CD4-positive, alpha-beta T cell treated with Interleukin-10 for 1 hour (primary cell): ENCODE measurements at regions not wholly inside any gene's neighbourhood (a gene's known extent, or its start where the extent isn't known, plus 50 kb on each side); places are given as distances from the start of the nearest gene placed in this dataset.
"Not testable (repeated sequence)": the region's sequence is repeated elsewhere in the genome, so short reads cannot be mapped to it uniquely, and the experiment has no call there.

Experiments
- DNase-seq: peaks from one replicate; pipeline ENCODE4 v3.0.0-alpha.2; 2020

DNA sequence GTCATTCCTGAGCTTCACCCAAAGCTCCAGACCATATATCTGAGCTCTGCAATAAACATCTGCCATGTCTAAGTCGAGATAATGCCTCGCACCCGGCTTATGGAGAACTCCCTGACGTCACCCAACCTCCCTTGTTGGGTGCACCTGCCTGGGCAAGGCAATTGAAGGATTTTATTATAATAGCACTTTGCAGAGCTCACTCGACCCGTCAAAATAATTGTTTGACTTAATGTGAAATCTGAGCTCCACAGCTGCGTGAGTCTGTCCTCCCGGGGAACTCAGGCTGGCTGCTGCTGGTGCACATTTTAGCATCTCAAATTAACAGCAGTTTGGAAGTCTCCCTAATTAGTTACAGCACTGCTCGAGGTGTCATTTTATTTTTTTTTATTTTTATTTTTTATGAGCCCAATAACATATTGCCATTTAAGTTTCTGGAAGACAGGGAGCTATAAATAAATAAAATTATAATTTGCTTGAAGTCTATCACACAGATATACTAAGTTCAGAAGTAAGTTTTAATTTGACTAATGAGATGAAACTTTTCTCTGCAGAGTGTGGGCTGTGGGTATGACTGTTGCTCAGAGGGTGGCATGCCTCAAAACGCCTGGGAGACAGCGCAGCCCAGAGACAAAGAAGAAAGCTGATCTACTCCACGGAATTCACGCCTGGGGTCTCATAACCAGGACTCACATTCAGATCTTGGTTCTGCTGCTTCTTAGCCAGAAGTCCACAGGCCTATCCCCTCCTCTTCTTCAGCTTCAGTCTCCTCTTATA is 401.4 kb upstream of the C16orf82 start:
- no peak for DNase-seq

DNA sequence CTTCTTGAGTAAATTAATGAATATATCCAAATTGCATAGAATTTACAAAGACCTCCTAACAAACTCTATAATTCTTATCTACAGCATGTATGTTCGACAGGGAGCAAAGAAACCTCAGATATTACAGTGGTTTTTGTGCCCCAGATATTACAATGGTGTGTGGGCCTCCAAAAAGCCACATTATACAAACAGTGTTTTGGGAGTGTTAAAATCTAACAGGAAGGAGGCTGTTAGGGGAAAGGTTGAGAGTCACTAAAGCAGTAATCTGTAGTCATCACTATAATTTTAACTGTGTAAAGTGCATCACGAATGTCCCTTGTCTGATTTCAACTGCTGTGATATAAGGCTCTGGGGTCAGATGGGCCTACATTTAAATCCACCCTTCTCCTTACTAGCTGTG is 400.2 kb upstream of the C16orf82 start:
- DNase-seq, result no peak

DNA sequence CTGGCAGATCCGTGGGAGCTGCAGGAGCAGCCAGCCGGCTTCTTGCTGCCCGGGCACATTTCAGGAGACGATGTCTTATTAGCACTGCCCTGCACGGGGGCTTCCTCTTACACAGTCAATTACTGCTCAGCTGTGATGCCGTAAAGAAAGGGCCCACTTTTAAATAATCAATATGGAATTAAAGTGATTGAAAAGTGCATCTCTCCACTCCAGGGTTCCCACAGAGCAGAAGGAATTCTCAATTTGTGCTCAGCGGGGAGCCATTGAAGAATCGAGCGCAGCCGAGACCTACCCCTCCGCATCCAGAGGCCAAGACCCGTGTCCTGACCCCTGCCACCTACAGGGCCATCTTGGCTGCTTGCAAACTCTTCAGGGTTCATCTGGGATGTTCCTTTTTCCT is 399.4 kb upstream of the C16orf82 start:
- DNase-seq, result no peak

DNA sequence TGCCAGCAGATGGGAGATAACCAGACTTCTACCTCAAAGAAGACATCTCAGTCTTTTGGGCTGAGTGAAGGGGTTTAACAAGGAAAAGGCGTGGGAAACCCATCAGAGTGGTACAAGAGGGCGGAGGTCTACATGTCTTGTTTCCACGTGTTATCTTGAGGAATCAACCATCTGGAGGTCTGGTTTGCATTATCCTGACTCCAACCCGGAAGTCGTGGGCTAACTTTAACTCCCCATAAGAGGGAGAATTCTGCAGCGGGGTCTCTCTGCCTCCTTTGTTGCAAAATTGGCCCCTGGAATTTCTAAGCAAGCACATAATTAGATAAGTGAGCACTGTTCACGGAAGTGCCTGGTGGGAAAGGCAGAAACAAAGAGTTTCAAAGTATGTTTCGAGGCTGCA is 398.7 kb upstream of the C16orf82 start:
- no peak for DNase-seq

DNA sequence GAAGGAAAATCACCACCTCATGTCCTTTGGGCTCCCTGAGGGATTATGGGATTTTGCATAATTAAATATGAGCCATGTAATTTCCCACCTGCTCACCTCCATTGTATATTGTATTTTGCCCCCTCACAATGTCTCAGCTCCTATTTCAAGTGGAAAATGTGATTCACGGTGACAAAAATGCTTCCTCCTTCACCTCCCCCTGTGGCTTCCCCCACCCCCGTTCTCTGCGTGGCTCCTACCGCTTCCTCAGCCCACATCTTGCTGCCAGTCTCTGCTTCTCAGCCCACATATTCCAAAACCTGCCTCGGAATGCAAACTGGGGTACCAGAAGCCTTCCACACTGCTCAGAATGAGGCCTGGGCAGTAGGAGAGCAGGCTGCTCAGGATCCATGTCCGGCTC is 394.5 kb upstream of the C16orf82 start:
- no peak for DNase-seq

DNA sequence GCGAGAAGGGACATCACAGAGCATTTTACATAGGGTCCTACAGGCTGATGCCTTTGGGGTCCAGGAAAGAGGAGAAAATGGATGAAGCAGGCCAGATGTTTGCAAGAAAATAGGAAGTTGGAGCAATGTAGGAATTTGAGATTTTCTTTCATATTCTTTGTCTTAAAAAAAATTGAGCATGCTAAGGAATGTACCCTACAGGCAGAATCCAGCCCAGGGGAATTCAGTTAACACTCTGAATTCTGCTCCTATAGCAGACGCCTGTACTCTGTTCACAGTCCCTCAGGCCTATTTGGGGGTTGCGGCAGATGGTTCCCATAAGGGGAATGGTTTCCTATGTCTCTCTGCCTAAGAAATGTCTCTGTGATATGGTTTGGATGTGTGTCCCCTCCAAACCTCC is 393.7 kb upstream of the C16orf82 start:
- no peak for DNase-seq

DNA sequence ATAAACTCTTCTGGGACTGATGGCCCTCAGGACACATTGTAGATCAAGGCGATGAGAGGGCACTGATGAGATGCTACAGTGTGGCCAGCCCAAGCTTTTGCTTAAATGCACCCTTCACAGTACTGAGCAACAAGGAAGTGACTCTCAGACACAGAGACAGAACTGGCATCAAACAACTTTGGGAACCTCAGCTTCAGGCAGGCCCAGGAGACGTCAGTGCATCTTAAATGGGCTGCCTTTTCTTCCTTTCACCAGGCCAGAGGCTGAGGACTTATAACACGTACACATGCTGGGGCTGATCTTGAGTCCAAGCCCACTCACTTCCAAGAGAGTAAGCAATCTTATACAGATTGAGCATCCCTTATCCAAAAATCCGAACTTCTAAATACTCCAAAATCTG is 386.1 kb upstream of the C16orf82 start:
- no peak for DNase-seq

DNA sequence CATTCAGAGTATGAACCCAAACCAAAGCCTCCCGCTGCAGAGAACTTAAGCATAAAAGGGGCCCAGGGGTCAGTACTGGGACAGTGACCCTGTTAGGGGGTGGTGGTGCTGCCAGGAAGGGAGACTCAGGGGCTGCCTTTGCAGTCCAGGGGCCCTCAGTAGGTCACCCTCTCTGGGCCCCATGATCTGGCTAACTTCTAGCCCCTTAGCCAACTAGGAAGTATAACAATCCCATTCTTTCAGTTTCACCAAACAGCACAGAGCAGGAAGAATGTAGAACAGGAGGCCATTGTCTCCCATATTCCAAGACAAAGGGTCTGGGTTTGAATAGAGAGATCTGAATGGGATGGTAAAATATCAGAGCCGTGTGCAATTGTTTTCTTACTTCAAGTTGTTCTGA is 378.6 kb upstream of the C16orf82 start:
- no peak for DNase-seq

DNA sequence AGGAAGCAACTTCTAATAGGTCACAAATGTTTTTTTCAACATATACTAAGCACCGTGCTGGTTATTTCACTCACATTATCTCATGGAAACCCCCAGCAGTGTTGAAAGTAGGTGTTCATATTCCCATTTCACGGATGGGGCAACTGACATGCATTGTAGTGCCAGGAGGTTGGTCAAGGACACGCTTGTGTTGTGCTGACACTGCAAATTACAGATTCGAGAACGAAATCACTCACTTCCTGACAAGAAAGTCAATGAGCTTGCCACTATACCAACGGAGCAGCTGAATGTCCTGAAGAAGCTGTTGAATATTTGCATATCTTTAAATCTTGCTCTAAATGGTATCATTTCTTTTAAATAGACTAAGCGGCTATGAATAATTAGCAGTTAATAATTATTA is 378.0 kb upstream of the C16orf82 start:
- DNase-seq, result no peak

DNA sequence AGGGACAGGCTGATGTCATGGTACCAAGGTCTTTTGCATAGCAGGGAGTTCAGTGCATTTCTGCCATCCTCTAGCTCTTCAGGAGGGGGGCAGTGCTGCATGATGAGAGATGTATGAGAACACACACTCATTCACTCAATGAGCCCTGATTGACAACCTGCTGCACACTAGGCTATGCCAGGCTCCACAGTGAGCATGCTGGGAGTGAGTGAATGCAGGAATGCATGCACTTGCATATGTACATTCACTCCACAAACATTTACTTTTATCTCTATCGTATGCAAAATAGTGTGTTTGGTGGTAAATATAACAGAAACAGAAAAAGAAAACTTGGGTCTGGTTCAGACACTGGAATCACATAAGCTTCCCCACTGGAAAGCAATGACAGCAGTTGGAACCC is 374.1 kb upstream of the C16orf82 start:
- DNase-seq, result no peak

DNA sequence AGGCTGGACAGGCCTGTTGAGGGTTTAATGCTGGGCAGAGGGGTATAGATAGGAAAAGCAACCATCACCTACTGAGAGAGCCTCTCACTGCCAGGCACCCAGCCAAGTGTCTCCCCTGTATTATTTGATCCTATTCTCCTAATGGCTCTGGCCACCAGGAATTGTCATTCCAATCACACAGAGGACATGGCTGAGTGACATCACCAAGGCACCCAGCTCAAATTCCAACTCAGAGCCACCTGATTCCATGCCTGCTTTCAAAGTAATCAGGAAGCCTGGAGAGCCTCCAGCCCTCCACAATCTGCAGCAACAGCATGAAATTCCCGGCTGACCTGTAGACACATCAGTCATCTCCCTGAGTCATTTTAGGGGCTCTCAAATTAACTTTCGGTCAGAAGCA is 368.9 kb upstream of the C16orf82 start:
- DNase-seq, result no peak

DNA sequence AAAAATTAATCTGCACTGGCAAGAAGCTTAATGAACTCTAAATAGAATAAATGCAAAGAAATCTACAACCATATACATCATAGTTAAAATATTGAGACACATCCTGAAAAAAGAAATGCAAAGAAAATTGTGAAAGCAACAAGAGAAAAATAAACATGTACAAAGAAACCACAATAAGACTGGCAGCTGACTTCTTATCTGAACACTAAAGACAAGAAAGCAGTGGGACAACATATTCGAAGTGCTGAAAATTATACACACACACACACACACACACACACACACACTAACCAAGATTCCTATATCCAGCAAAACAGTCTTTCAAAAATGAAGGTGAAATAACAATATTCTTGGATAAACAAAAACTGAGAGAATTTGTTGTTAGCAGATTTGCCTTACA is 366.5 kb upstream of the C16orf82 start:
- no peak for DNase-seq

DNA sequence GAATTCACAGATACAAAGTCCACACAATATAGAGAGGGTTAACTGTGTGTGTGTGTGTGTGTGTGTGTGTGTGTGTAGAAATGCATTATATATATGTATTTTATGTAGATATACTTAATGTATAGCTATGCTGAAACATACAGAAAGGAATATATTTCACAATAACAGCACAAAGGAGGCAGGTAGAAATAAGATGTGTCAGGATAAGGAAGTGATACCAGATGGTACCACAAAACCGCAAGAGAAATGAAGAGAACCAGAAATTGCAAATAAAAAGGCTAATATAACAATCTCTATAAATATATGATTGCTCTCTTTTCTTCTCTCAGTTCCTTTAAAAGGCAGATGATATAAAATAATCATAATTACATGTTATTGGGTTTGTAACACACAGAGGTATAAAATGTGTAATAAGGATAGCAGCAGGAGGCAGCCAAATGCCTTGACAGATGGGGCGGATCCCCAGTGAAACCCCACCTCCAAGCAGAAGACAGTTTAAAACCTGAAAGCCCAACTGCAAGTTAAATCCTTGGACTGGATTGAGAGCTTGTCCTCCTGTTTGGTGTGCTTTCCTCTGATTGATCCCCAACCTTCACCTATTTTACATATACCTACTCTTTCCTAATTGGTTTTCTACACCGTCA is 365.4 kb upstream of the C16orf82 start:
- no peak for DNase-seq

DNA sequence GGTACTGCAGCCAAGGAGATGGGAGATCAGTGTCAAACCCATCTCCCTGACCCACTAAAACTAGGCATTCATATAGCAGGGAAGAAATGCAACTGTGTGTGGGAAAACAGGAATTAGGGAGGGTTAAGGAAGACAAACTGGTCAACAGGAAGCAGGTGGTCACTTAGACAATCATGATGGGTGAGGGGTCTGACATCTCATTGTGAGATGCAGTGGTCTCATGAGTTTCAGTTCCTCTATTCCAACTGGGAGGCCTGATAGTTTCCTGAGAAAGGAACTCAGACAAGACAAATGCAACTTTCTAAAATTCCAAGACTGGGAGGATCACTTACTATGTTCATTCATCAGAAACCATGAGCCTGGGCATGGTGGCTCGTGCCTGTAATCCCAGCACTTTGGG is 361.4 kb upstream of the C16orf82 start:
- DNase-seq, result no peak

DNA sequence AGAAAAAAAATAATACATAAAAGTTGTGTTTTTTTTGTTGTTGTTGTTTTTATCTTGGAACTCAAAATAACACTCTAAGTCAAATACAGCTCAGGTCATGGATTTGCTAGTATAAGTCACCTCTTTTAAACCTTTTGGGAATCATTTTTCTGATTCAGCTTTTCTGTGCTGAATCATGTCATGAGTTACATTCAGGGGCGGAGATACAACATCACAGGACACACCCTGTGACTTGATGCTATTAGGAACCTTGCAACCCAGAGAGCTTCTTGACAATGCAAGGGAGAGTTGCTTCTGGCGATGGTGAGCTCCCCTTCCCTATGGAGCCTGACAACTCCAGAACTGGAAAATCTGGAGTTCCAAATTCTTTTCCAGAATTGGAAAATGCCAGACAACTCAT is 358.3 kb upstream of the C16orf82 start:
- no peak for DNase-seq

DNA sequence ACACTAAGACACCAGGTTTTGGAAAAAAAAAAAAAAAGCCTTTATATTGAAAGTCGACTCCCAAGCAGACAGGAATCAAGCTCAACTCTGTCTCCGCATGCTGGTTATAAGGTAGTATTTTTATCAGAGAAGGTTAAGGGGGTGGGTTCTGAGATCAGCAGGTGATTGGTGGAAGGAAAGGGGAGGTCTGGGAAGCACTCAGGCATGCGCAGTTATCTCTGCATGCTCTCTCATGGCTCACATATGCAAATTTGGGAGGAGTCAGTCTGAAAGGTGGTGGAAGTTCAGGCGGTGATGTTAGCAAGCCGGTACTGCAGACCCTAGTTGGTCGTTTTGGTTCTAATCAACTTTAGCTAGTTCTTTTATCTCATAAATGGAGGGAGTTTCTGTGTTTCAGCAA is 357.6 kb upstream of the C16orf82 start:
- DNase-seq, result no peak

DNA sequence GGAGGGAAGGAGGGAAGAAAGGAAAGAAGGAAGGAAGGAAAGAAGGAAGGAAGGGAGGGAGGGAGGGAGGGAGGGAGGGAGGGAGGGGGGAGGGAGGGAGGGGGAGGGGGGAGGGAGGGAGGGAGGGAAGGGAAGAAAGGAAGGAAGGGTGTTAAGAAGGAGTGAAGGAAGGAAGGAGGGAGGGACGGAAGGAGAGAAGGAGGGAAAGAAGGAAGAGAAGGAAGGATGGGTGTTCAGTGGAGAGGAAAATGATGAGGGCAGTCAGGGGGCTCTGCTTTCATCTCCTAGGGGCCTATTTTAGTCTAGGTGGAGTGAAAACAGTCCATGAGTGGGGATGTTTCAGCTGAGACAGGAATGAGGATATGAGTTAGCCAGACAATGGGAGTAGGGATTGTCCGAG is 357.0 kb upstream of the C16orf82 start:
- DNase-seq, result no peak

DNA sequence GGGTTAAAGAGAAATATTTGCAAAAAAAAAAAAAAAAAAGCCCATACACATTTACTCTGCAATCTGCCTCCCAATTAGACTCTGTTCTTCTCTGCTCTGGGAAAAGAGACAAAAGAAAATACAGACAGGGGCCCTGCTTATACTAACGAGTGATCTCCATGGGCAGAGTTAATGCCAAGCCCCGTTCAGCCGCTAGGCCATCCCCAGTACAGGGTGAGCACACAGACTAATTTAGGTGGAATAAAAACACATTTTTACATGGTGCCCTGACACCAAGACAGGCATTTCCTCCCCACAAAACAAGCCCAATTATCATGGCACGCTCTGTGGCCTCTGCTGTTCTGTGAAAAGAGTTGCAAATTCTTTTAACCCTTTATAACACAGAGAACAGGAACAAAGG is 356.3 kb upstream of the C16orf82 start:
- DNase-seq, result no peak

DNA sequence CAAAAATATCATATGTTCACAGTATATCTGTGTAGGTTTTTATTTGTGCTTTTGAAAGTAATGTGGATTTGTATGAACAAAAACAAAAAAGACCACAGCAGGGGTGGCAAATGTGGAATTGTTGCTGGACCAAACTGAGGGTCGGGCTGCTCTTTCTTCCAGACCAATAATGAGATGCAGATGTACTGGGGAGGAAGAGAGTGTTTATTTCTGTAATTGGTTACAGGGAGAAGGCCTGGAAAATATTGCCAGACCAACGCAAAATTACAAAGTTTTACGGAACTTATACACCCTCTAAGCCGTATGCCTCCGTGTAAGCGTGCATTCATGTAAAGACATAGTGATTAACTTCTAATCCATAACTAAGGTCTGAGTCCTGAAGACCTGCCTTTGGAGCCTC is 353.9 kb upstream of the C16orf82 start:
- DNase-seq, result no peak

DNA sequence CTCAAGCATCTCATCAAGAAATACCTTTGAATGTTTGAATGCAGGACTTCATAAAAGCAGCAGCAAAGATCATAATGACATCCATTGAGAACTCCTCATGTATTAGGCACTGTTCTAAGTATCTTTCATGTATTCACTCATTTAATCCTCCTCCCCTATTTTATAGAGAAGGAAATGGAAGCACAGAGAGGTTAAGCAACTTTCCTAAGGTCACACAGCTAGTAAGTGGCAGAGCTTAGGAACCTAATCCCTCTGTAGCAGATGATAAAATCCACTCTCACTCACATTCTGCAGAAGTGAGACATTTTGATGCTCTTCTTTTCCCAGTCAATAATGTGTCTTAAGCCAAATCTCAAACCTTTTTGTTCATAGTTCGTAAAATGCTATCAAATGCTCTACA is 350.8 kb upstream of the C16orf82 start:
- DNase-seq, result no peak

DNA sequence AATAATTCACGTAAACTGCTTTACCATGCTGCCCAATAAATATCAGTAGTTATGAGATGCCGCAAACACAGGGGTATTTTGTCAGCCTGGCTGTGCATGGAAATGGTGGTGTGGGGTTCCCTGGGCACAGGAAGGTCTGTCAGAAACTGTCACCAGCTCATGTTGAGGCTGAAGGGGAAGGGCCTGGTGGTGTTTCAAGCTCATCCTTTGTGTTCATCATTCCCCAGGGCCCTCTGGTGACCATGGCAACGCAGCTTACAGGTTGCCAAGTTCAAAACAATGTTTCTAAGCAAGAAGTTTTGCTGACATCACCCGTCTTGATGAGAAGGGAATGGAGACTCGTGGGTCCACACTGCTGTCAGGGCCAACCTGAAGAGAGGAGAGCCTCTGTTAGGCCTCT is 348.9 kb upstream of the C16orf82 start:
- DNase-seq, result no peak

DNA sequence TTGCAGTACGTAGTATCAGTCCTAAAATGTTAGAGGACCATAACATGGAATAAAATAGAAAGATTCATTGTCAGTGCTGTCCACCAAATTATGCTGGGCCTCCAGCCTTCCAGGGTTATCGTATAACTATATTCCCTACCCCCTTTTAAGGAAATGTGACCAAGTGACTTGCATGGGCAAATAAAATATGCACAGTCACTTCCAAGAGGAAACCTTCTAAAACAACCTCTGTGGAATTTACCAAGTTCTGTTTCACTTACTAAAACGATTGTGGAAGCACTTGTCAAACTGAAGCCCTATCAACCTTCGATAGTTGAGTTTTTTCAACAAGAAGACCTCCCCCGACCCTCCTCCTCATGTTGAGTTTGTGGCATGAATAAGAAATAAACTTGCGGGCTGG is 345.4 kb upstream of the C16orf82 start:
- no peak for DNase-seq

DNA sequence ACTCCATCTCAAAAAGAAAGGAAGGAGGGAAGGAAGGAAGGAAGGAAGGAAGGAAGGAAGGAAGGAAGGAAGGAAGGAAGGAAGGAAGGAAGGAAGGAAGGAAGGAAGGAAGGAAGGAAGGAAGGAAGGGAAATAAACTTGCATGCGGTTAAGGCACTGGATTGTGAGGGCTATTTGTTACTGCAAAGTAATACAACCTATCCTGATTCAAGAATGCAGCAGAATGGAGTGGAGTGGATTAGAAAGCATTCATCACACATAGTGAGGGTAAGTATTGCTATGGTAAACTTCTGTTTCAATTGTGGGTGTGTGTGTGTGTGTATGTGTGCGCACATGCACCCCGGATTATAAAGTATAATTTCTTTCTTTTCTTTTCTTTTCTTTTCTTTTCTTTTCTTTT is 344.8 kb upstream of the C16orf82 start:
- not testable (repeated sequence) for DNase-seq

DNA sequence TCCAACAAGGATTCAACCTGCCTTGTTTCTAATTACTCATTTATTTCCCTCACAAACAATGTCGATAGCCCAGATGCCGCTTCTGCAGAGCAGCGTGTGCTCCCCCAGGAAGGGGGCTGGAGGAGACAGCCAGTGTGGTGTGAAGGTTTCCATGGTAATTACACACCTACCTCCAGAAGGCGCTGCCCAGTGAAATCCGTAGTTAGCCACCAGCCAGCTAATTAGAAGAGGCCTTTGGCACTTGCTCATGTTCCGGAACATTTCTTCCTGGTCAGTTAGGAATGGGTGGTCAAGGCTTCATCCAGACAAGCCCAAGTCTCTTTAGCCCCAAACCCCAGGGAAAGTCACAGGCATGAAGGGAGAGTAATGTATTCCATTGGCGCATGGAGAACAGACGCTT is 342.5 kb upstream of the C16orf82 start:
- no peak for DNase-seq

DNA sequence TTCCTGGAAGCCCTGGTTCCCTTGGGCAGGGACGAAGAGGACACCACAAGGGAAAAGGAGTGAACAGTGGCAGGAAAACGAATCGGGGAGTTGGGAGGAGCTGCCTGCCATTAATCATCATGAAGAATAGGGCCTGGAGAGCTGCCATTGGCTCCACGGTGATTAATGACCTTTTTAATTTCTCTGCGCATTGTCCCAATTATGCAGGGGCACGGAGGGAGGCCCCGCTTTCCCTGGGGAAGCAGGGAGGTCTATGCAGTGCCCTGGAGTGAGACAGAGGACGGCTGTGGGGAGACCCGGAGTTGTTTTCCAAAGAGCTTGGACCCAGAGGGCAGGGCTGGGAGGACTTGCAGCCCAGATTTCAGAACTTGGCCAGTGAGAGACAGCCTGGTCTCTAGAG is 338.9 kb upstream of the C16orf82 start:
- no peak for DNase-seq
